ENCODE measurements at regions not wholly inside any gene's neighbourhood (a gene's known extent, or its start where the extent isn't known, plus 50 kb on each side); places are given as distances from the start of the nearest gene placed in this dataset.

DNA sequence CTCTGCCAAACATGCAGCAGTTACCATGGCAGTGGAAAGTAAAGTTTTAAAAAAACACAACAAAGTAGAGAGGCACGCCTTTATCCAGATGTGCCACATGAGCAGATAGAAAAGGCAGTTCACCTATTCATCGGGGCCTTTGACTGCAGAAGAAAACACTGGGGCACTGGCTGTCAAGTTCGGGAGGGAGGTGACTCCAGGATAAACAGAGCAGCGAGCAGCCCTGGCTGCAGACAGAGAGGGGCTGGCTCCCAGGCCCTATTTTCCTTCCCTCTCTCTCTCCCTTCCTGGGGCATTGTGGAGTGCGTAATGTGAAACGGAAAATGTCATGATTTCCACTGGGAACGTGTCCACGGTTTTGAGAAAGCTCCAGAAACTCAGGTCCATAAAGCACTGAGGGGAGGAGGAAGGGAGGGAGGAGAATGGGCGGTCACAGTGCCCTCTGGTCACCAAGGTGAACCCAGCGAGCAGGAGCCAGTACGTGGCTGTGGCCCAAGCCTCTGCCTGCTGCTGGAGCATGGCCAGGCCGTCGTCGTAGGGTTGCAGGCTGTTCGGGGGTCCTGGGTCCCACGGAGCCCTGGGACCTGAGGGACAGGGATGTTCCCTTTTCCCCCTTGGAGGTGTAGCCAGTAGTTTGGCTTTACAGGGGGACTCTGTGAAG, 114.7 kb upstream of the IRF2BP2 start (continued):
- TF ChIP-seq TEAD2 (tag; IDR thresholded peaks at IDR 0.05), result peak; percentile 14; the same call in 1 of the 2 replicates
- no peak for TF ChIP-seq SRSF3 (IDR thresholded peaks at IDR 0.05; ENCODE audit: insufficient read depth, low read length)
- TF ChIP-seq, protein P1, sequence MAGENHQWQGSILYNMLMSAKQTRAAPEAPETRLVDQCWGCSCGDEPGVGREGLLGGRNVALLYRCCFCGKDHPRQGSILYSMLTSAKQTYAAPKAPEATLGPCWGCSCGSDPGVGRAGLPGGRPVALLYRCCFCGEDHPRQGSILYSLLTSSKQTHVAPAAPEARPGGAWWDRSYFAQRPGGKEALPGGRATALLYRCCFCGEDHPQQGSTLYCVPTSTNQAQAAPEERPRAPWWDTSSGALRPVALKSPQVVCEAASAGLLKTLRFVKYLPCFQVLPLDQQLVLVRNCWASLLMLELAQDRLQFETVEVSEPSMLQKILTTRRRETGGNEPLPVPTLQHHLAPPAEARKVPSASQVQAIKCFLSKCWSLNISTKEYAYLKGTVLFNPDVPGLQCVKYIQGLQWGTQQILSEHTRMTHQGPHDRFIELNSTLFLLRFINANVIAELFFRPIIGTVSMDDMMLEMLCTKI (IDR thresholded peaks at IDR 0.05; ENCODE audit: partially characterized antibody), result no peak
- no peak for TF ChIP-seq NFE2 (IDR thresholded peaks at IDR 0.05; ENCODE audit: low read depth)
- TF ChIP-seq, protein P2, sequence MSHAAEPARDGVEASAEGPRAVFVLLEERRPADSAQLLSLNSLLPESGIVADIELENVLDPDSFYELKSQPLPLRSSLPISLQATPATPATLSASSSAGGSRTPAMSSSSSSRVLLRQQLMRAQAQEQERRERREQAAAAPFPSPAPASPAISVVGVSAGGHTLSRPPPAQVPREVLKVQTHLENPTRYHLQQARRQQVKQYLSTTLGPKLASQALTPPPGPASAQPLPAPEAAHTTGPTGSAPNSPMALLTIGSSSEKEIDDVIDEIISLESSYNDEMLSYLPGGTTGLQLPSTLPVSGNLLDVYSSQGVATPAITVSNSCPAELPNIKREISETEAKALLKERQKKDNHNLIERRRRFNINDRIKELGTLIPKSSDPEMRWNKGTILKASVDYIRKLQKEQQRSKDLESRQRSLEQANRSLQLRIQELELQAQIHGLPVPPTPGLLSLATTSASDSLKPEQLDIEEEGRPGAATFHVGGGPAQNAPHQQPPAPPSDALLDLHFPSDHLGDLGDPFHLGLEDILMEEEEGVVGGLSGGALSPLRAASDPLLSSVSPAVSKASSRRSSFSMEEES (CRISPR knock-in tag; IDR thresholded peaks at IDR 0.05), result no peak; the same call in 1 of the 2 replicates
- TF ChIP-seq KLF6 (CRISPR knock-in tag; IDR thresholded peaks at IDR 0.05; ENCODE audit: borderline replicate concordance), result peak; percentile 46; the same call in 1 of the 2 replicates
- TF ChIP-seq ZNF384 (IDR thresholded peaks at IDR 0.05; ENCODE audit: low read depth, low read length), result peak; percentile 95
- peak; percentile 76 for TF ChIP-seq SP1 (CRISPR knock-in tag; IDR thresholded peaks at IDR 0.05)
- TF ChIP-seq KLF13 (tag; IDR thresholded peaks at IDR 0.05; ENCODE audit: borderline replicate concordance, low read depth), result peak; percentile 14; the same call in 1 of the 2 replicates
- TF ChIP-seq THRAP3 (IDR thresholded peaks at IDR 0.05; ENCODE audit: borderline replicate concordance), result peak; percentile 55; the same call in 1 of the 2 replicates
- TF ChIP-seq, protein P3, sequence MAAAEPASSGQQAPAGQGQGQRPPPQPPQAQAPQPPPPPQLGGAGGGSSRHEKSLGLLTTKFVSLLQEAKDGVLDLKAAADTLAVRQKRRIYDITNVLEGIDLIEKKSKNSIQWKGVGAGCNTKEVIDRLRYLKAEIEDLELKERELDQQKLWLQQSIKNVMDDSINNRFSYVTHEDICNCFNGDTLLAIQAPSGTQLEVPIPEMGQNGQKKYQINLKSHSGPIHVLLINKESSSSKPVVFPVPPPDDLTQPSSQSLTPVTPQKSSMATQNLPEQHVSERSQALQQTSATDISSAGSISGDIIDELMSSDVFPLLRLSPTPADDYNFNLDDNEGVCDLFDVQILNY (CRISPR knock-in tag; IDR thresholded peaks at IDR 0.05), result peak; percentile 70
- TF ChIP-seq ELF2 (CRISPR knock-in tag; IDR thresholded peaks at IDR 0.05), result peak; percentile 73; the same call in 1 of the 2 replicates
- TF ChIP-seq SIN3A (IDR thresholded peaks at IDR 0.05; ENCODE audit: borderline replicate concordance in 2 of 2, control insufficient read depth in 1 of 2, low read depth in 2 of 2, low read length in 2 of 2), result 0 out of 4 replicates have a peak, but pooled peaks of 1 of the 2 experiments have one; percentile 21
- TF ChIP-seq, protein P4, sequence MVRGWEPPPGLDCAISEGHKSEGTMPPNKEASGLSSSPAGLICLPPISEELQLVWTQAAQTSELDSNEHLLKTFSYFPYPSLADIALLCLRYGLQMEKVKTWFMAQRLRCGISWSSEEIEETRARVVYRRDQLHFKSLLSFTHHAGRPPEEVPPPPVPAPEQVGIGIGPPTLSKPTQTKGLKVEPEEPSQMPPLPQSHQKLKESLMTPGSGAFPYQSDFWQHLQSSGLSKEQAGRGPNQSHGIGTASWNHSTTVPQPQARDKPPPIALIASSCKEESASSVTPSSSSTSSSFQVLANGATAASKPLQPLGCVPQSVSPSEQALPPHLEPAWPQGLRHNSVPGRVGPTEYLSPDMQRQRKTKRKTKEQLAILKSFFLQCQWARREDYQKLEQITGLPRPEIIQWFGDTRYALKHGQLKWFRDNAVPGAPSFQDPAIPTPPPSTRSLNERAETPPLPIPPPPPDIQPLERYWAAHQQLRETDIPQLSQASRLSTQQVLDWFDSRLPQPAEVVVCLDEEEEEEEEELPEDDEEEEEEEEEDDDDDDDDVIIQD (CRISPR knock-in tag; IDR thresholded peaks at IDR 0.05), result 0 out of 2 replicates have a peak, but pooled peaks have one; percentile 78
- TF ChIP-seq FOXJ2 (tag; IDR thresholded peaks at IDR 0.05), result peak; percentile 100
- peak; percentile 82 for TF ChIP-seq E2F3 (CRISPR knock-in tag; IDR thresholded peaks at IDR 0.05)

All from K562 (cell line).